Uterus (tissue), 2 donors: ENCODE measurements at regions not wholly inside any gene's neighbourhood (a gene's known extent, or its start where the extent isn't known, plus 50 kb on each side); places are given as distances from the start of the nearest gene placed in this dataset.

Experiments used
- POLR2A ChIP-seq, 2 donors: fragments of 450-650 bp; IDR thresholded peaks; one replicate each; pipeline ENCODE4 v1.6.1; 2016; ENCODE audit warnings: antibody characterized with exemption in 2 of 2, mild to moderate bottlenecking in 1 of 2, moderate library complexity in 1 of 2
- TF ChIP-seq, protein P1 (sequence below), 4 experiments: fragments of 200-600 bp in 2 of 4; fragments of 450-650 bp in 2 of 4; sonication (generic) in 2 of 4; IDR thresholded peaks; one replicate each; pipeline ENCODE4 v1.5.1; 2016 to 2019; ENCODE audit warnings: antibody characterized with exemption in 4 of 4, mild to moderate bottlenecking in 2 of 4, moderate library complexity in 1 of 4

DNA sequence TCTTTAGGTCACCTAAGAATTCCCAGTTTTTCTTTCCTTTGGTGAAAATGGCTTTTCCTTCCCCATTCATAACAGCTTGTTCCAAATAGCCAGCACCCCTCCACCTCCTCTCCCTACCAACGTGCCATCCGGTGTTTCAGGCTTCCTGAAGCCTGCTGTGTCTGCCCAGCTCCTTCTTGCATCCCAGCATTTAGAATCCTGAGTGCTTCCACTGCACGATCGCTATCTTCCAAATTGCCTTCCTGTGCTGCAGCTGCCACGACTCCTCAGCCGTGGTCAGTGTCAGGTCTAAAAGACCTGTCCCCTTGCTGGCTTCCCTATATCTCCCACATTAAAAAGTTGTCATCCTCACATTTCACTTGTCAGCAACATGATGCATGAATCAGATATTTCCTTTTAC, 550.3 kb upstream of the JARID2 start:
- TF ChIP-seq POLR2A (IDR thresholded peaks at IDR 0.05): no peak
- TF ChIP-seq, protein P1, sequence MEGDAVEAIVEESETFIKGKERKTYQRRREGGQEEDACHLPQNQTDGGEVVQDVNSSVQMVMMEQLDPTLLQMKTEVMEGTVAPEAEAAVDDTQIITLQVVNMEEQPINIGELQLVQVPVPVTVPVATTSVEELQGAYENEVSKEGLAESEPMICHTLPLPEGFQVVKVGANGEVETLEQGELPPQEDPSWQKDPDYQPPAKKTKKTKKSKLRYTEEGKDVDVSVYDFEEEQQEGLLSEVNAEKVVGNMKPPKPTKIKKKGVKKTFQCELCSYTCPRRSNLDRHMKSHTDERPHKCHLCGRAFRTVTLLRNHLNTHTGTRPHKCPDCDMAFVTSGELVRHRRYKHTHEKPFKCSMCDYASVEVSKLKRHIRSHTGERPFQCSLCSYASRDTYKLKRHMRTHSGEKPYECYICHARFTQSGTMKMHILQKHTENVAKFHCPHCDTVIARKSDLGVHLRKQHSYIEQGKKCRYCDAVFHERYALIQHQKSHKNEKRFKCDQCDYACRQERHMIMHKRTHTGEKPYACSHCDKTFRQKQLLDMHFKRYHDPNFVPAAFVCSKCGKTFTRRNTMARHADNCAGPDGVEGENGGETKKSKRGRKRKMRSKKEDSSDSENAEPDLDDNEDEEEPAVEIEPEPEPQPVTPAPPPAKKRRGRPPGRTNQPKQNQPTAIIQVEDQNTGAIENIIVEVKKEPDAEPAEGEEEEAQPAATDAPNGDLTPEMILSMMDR (IDR thresholded peaks at IDR 0.05): no peak
